ENCODE measurements at regions not wholly inside any gene's neighbourhood (a gene's known extent, or its start where the extent isn't known, plus 50 kb on each side); places are given as distances from the start of the nearest gene placed in this dataset.

GRCh38 chr4:43525646-43526045 is 633.1 kb downstream of the GRXCR1 start:
- TF ChIP-seq CTCF (IDR thresholded peaks at IDR 0.05) = no peak
- TF ChIP-seq POLR2A (IDR thresholded peaks at IDR 0.05) = no peak
- no peak for TF ChIP-seq POLR2AphosphoS5 (IDR thresholded peaks at IDR 0.05)
